ENCODE measurements at regions not wholly inside any gene's neighbourhood (a gene's known extent, or its start where the extent isn't known, plus 50 kb on each side); places are given as distances from the start of the nearest gene placed in this dataset.

DNA sequence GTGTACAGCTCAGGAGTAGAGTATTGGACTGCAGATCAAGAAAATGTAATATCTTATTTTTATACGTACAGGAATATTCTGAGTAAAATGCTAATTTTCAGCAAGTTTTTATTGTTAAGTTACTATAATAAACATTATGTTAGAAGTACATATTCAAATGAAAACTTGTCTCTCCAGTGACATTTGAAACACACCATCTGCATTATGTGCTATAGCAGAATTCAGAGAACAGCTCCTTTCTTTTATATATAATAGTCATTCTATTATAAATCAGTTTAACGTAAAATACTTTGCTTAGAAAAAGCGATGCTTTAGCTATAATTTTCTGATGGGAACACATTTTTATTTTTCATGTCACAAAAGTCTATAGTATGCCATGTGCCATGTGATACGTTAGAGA lies 249.0 kb downstream of the PTPRC start:
- no peak for TF ChIP-seq TAF1 (IDR thresholded peaks at IDR 0.05; ENCODE audit: borderline replicate concordance, insufficient read depth, low read length)
- TF ChIP-seq POLR2AphosphoS5 (IDR thresholded peaks at IDR 0.05; ENCODE audit: low read depth, low read length): no peak
- TF ChIP-seq FOXP2 (optimal IDR thresholded peaks at IDR 0.05; ENCODE audit: borderline replicate concordance, extremely low read depth, extremely low read length, insufficient read depth): no peak
- no peak for TF ChIP-seq REST (IDR thresholded peaks at IDR 0.05; ENCODE audit: insufficient read depth in 1 of 2, low read depth in 2 of 2, low read length in 2 of 2)
- TF ChIP-seq SIN3A (IDR thresholded peaks at IDR 0.05; ENCODE audit: borderline replicate concordance, insufficient read depth, low read length): no peak

GRCh38 chr1:198888379-198888943 lies 249.6 kb downstream of the PTPRC start:
- no peak for TF ChIP-seq FOXP2 (optimal IDR thresholded peaks at IDR 0.05; ENCODE audit: borderline replicate concordance, extremely low read depth, extremely low read length, insufficient read depth)
- TF ChIP-seq REST (IDR thresholded peaks at IDR 0.05; ENCODE audit: insufficient read depth in 1 of 2, low read depth in 2 of 2, low read length in 2 of 2): no peak
- no peak for TF ChIP-seq SIN3A (IDR thresholded peaks at IDR 0.05; ENCODE audit: borderline replicate concordance, insufficient read depth, low read length)
- TF ChIP-seq TAF1 (IDR thresholded peaks at IDR 0.05; ENCODE audit: borderline replicate concordance, insufficient read depth, low read length): no peak
- TF ChIP-seq POLR2AphosphoS5 (IDR thresholded peaks at IDR 0.05; ENCODE audit: low read depth, low read length): no peak

GRCh38 chr1:198889101-198889500 lies 250.3 kb downstream of the PTPRC start:
- no peak for TF ChIP-seq TAF1 (IDR thresholded peaks at IDR 0.05; ENCODE audit: borderline replicate concordance, insufficient read depth, low read length)
- TF ChIP-seq POLR2AphosphoS5 (IDR thresholded peaks at IDR 0.05; ENCODE audit: low read depth, low read length): no peak
- no peak for TF ChIP-seq REST (IDR thresholded peaks at IDR 0.05; ENCODE audit: insufficient read depth in 1 of 2, low read depth in 2 of 2, low read length in 2 of 2)
- no peak for TF ChIP-seq SIN3A (IDR thresholded peaks at IDR 0.05; ENCODE audit: borderline replicate concordance, insufficient read depth, low read length)
- no peak for TF ChIP-seq FOXP2 (optimal IDR thresholded peaks at IDR 0.05; ENCODE audit: borderline replicate concordance, extremely low read depth, extremely low read length, insufficient read depth)

- TF ChIP-seq REST (IDR thresholded peaks at IDR 0.05; ENCODE audit: insufficient read depth in 1 of 2, low read depth in 2 of 2, low read length in 2 of 2) (no peak), SIN3A (IDR thresholded peaks at IDR 0.05; ENCODE audit: borderline replicate concordance, insufficient read depth, low read length) (no peak), POLR2AphosphoS5 (IDR thresholded peaks at IDR 0.05; ENCODE audit: low read depth, low read length) (no peak), FOXP2 (optimal IDR thresholded peaks at IDR 0.05; ENCODE audit: borderline replicate concordance, extremely low read depth, extremely low read length, insufficient read depth) (no peak), TAF1 (IDR thresholded peaks at IDR 0.05; ENCODE audit: borderline replicate concordance, insufficient read depth, low read length) (no peak)
These were observed 250.9 kb downstream of the PTPRC start for GRCh38 chr1:198889749-198890148.

Data from PFSK-1 (cell line).